WERI-Rb-1 (cell line): ENCODE measurements at regions not wholly inside any gene's neighbourhood (a gene's known extent, or its start where the extent isn't known, plus 50 kb on each side); places are given as distances from the start of the nearest gene placed in this dataset.

ENCODE experiments used
- DNase-seq: peaks from one replicate; pipeline ENCODE4 v3.0.0-alpha.2; 2020
- H3K27ac ChIP-seq: fragments of 250-450 bp; sonication (Bioruptor Pico); 2 replicates; pipeline ENCODE4 v1.5.1; 2020; ENCODE audit warnings: mild to moderate bottlenecking, moderate library complexity
- H3K27me3 ChIP-seq: fragments of 250-450 bp; sonication (Bioruptor Pico); 2 replicates; pipeline ENCODE4 v1.5.1; 2021; ENCODE audit warnings: mild to moderate bottlenecking, low read depth, moderate library complexity; ENCODE audit not compliant: insufficient read depth, severe bottlenecking
- H3K36me3 ChIP-seq: fragments of 250-450 bp; sonication (Bioruptor Pico); 2 replicates; pipeline ENCODE4 v1.5.1; 2020; ENCODE audit warnings: mild to moderate bottlenecking, moderate library complexity
- H3K4me3 ChIP-seq: 2 replicates; pipeline ENCODE4 v1.5.1; 2011; ENCODE audit warnings: low read depth, mild to moderate bottlenecking, control low read depth, low read length
- H3K9me3 ChIP-seq: fragments of 250-450 bp; sonication (Bioruptor Pico); 2 replicates; pipeline ENCODE4 v1.5.1; 2021; ENCODE audit warnings: mild to moderate bottlenecking, moderate library complexity; ENCODE audit not compliant: severe bottlenecking
- TF ChIP-seq, protein P1 (sequence below): IDR thresholded peaks from 2 replicates; pipeline ENCODE4 v1.5.1; 2011; ENCODE audit warnings: low read depth, mild to moderate bottlenecking, control low read depth, inconsistent platforms, low read length

DNA sequence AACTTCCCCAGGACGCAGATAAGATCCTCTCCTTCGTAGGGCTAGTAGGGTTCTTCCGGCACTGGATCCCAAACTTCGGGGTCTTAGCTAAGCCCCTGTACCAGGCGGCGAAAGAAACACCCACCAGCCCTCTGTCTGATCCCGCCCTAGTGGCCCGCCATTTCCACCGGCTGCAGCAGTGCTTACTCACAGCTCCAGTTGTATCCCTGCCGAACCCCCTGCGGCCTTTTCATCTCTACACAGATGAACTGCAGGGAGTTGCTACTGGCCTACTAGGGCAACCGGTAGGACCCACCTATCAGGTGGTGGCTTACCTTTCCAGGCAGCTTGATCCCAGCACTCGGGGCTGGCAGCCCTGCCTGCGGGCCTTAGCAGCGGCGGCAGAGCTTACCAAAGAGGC is 961.2 kb downstream of the RPA4 start:
- DNase-seq = no peak
- H3K27me3 ChIP-seq = no peaks in the 10 kb centered on the region
- TF ChIP-seq, protein P1, sequence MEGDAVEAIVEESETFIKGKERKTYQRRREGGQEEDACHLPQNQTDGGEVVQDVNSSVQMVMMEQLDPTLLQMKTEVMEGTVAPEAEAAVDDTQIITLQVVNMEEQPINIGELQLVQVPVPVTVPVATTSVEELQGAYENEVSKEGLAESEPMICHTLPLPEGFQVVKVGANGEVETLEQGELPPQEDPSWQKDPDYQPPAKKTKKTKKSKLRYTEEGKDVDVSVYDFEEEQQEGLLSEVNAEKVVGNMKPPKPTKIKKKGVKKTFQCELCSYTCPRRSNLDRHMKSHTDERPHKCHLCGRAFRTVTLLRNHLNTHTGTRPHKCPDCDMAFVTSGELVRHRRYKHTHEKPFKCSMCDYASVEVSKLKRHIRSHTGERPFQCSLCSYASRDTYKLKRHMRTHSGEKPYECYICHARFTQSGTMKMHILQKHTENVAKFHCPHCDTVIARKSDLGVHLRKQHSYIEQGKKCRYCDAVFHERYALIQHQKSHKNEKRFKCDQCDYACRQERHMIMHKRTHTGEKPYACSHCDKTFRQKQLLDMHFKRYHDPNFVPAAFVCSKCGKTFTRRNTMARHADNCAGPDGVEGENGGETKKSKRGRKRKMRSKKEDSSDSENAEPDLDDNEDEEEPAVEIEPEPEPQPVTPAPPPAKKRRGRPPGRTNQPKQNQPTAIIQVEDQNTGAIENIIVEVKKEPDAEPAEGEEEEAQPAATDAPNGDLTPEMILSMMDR = no peak

DNA sequence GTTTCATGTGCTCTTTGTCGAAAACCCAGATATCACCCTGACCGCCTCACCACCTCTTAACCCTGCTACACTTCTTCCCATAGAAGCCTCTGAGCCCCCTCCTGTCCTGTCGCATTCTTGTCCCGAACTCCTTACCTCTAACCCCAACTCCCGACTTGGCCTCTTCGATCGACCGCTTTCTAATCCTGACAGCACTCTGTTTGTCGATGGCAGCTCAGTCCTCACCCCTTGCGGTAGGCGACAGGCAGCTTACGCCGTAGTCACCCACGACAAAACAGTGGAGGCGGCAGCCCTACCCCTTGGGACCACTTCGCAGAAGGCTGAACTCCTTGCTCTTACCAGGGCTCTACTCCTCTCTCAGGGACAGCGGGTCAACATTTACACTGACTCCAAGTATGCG is 961.7 kb downstream of the RPA4 start:
- no peak overlapping the region for H3K27ac ChIP-seq
- DNase-seq = no peak
- H3K27me3 ChIP-seq = no peaks in the 10 kb centered on the region
- H3K36me3 ChIP-seq = no peaks in the 10 kb centered on the region
- H3K4me3 ChIP-seq = no peak overlapping the region
- TF ChIP-seq, protein P1 = no peak
- H3K9me3 ChIP-seq = peaks cover 39% of the 10 kb centered on the region

More for the DNA sequence above, 961.2 kb downstream of the RPA4 start:
- no peak overlapping the region for H3K27ac ChIP-seq
- H3K9me3 ChIP-seq = peaks cover 39% of the 10 kb centered on the region
- H3K36me3 ChIP-seq = no peaks in the 10 kb centered on the region
- H3K4me3 ChIP-seq = no peak overlapping the region

DNA sequence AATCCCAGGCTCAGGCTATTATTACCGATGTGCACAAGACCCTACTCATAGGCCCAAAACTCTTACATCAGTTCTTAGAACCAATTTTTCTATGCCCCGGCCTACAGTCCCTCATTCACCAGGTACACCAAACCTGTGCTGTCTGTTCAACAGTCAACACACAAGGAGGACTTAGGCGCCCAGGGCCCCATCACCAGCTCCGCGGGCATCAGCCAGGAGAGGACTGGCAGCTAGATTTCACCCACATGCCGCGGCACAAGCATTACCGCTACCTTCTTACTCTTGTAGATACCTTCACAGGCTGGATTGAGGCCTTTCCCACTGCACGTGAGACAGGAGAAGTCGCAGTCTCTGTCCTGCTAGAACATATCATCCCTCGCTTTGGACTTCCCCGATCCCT is 962.5 kb downstream of the RPA4 start:
- Histone ChIP-seq H3K4me3 (no peak overlapping the region), H3K36me3 (no peaks in the 10 kb centered on the region), H3K27me3 (no peaks in the 10 kb centered on the region), H3K9me3 (peaks cover 39% of the 10 kb centered on the region), H3K27ac (no peak overlapping the region)
- TF ChIP-seq, protein P1 = no peak
- DNase-seq = no peak

DNA sequence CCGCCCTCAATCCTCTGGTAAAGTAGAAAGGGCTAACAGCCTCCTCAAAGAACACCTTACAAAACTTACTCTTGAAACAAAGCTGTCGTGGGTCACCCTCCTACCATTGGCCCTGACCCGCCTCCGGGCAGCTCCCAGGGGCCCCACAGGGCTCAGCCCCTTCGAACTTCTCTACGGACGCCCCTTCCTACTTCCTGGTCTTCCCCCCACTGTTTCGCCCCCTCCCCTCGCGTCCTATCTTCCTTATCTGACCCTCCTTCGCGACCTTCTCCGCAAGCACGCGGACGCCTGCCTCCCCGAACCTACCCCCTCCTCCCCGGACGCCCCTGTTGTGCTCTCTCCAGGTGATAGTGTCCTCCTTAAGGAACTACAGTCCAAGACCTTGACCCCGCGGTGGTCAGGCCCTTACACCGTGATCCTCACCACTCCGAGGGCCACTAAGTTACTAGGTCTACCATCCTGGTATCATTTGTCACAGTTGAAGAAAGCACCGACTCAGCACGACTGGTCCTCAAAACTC is 963.1 kb downstream of the RPA4 start:
- peaks cover 39% of the 10 kb centered on the region for H3K9me3 ChIP-seq
- H3K36me3 ChIP-seq = no peaks in the 10 kb centered on the region
- H3K27ac ChIP-seq = no peak overlapping the region
- DNase-seq = no peak
- H3K27me3 ChIP-seq = no peaks in the 10 kb centered on the region
- no peak overlapping the region for H3K4me3 ChIP-seq
- TF ChIP-seq, protein P1 = no peak

DNA sequence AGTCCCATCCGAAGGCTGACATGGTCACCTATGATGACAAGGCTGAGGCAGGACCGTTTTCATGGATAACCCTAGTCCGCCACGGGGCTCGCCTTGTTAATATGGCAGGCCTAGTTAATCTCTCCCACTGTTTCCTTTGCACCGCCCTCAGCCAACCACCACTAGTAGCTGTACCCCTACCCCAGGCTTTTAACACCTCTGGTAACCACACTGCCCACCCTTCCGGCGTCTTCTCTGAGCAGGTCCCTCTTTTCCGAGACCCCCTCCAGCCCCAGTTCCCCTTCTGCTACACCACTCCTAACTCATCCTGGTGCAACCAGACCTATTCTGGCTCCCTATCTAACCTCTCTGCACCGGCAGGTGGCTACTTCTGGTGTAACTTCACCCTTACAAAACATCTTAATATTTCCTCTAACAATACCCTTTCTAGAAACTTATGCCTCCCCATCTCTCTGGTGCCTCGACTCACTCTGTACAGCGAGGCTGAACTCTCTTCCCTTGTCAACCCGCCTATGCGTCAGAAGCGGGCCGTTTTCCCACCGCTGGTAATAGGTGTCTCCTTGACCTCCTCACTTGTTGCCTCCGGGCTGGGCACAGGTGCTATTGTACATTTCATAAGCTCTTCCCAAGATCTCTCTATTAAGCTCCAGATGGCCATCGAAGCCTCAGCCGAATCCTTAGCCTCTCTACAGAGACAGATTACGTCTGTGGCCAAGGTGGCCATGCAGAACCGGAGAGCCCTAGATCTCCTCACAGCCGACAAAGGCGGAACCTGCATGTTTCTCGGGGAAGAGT is 964.4 kb downstream of the RPA4 start:
- Histone ChIP-seq H3K9me3 (peaks cover 39% of the 10 kb centered on the region), H3K4me3 (no peak overlapping the region), H3K27ac (no peak overlapping the region), H3K36me3 (no peaks in the 10 kb centered on the region), H3K27me3 (no peaks in the 10 kb centered on the region)
- peak; percentile 40 for DNase-seq
- TF ChIP-seq, protein P1 = no peak
